Adipocyte (in vitro differentiated cells): ENCODE measurements at regions not wholly inside any gene's neighbourhood (a gene's known extent, or its start where the extent isn't known, plus 50 kb on each side); places are given as distances from the start of the nearest gene placed in this dataset.
"Not testable (repeated sequence)": the region's sequence is repeated elsewhere in the genome, so short reads cannot be mapped to it uniquely, and the experiment has no call there.

Source experiments
- DNase-seq: peaks from one replicate; pipeline ENCODE4 v3.0.0-alpha.2; 2015; ENCODE audit warnings: low read depth
- H3K27me3 ChIP-seq: replicated peaks from 2 replicates; pipeline ENCODE4 v1.7.0; 2013; ENCODE audit warnings: mild to moderate bottlenecking, low read length, moderate library complexity; ENCODE audit not compliant: control insufficient read depth, insufficient read depth
- H3K36me3 ChIP-seq: 2 replicates; pipeline ENCODE4 v1.7.0; 2013; ENCODE audit warnings: low read length, mild to moderate bottlenecking, moderate library complexity; ENCODE audit not compliant: control insufficient read depth, insufficient read depth, severe bottlenecking
- H3K4me1 ChIP-seq: 2 replicates; pipeline ENCODE4 v1.7.0; 2013; ENCODE audit warnings: mild to moderate bottlenecking, low read length, moderate library complexity; ENCODE audit not compliant: control insufficient read depth, insufficient read depth
- H3K4me3 ChIP-seq: 2 replicates; pipeline ENCODE4 v1.7.0; 2013; ENCODE audit warnings: mild to moderate bottlenecking, low read length, moderate library complexity
- H3K9ac ChIP-seq: 2 replicates; pipeline ENCODE4 v1.7.0; 2013; ENCODE audit warnings: mild to moderate bottlenecking, low read length, moderate library complexity
- H3K9me3 ChIP-seq: 2 replicates; pipeline ENCODE4 v1.7.0; 2013; ENCODE audit warnings: mild to moderate bottlenecking, low read length, moderate library complexity; ENCODE audit not compliant: control insufficient read depth

DNA sequence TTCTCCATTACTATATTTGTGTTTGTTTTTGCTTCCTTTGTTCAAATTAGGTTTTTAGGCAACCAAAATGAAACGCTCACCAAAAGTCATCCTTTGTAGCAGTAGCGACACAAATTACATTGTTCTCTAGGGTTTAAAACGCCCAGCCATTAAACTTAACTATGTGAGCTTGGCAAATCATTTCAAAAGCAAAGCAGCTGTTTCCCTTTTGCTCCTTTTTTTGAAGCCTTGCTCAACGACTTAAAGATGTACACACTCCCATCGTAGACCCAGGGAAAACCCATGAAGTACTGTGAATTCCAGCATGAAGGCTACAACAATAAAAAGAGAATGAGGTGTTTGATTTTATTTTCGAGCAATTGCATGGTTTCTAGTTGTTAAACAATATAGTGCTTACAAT, 106.7 kb downstream of the RAP2A start:
- H3K4me1 ChIP-seq, result peaks cover 15% of the 10 kb centered on the region
- DNase-seq, result peak; percentile 6
- H3K36me3 ChIP-seq, result no peaks in the 10 kb centered on the region
- H3K4me3 ChIP-seq, result peak overlapping the region; percentile 10
- H3K9me3 ChIP-seq, result no peaks in the 10 kb centered on the region
- H3K27me3 ChIP-seq, result no peaks in the 10 kb centered on the region
- H3K9ac ChIP-seq, result no peak overlapping the region

DNA sequence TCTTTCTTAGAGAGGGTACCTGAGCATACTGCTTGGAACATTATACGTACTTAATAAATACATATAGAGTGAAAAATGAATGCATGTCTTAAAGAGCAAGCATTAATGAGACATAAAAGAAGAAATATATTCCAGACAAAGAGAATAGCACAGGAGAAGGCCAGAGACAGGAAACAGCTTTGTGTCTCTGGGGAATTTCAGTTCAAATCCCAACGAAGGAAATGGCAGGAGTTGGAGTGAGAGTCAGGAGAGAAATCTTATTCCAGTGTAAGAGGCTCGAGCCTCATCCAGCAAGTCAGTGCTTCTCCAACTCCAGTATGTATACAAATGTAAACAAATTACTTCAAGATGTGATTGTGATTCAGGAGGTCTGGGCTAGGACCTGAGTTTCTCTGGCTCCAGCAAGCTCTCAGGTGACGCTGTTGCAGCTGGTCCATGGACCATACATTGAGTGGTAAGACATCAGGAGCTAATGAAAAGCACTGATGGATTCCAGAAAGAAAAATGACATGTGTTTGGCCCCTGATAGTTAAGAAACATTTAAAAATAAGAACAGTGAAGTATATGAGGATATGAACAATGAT, 108.2 kb downstream of the RAP2A start:
- no peaks in the 10 kb centered on the region for H3K9me3 ChIP-seq
- no peaks in the 10 kb centered on the region for H3K27me3 ChIP-seq
- H3K4me1 ChIP-seq, result peaks cover 15% of the 10 kb centered on the region
- H3K4me3 ChIP-seq, result no peak overlapping the region
- H3K36me3 ChIP-seq, result no peaks in the 10 kb centered on the region
- no peak overlapping the region for H3K9ac ChIP-seq
- DNase-seq, result no peak

DNA sequence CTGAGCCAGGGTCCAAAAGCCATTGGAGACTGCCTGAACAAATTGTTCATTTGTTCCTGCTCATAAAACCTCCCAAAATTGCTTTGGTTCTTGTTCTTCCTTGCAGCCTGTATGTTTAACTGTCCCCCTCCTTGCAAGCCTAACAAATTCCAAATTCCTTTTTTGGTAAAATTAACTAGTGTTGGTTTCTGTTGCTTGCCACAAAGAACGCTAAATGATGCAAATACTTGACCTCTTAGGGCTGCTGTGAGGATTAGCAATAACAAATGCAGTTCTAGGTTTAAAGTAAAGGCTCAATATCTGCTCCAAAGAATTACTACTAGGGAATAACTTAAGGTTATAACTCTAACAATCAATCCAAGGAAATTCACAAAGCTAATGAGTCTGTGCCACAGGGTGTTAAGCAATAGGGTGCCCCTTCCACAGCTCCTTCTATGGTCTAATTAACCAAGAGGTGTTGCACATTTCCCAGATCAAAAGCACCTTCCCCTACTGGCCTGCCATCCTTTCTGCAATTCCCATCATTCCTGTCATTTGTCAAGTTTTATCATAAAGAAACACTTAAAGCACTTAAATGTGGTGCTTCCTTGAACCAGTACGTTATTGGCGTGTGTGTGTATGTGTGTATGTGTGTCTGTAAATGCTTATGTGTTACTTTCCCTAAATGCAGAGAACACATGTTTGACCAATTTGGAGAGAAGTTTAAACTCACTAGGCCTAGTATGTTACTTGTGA, 110.2 kb downstream of the RAP2A start:
- Histone ChIP-seq H3K4me3 (no peak overlapping the region), H3K9me3 (no peaks in the 10 kb centered on the region), H3K36me3 (no peaks in the 10 kb centered on the region), H3K27me3 (no peaks in the 10 kb centered on the region), H3K9ac (no peak overlapping the region), H3K4me1 (peaks cover 13% of the 10 kb centered on the region)
- peak; percentile 19 for DNase-seq

DNA sequence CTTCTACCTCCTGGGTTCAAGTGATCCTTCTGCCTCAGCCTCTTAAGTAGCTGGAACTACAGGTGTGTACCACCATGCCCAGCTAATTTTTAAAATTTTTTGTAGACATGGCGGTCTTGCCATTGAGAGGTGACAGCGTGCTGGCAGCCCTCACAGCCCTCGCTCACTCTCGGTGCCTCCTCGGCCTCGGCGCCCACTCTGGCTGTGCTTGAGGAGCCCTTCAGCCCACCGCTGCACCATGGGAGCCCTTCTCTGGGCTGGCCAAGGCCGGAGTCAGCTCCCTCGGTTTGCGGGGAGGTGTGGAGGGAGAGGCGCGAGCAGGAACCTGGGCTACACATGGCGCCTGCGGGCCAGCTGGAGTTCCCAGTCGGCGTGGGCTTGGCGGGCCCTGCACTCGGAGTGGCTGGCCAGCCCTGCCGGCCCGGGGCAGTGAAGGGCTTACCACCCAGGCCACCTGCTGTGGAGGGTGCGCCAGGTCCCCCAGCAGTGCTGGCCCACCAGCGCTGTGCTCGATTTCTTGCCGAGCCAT, 111.1 kb downstream of the RAP2A start:
- H3K27me3 ChIP-seq, H3K9ac ChIP-seq, H3K4me3 ChIP-seq: not testable (repeated sequence)

DNA sequence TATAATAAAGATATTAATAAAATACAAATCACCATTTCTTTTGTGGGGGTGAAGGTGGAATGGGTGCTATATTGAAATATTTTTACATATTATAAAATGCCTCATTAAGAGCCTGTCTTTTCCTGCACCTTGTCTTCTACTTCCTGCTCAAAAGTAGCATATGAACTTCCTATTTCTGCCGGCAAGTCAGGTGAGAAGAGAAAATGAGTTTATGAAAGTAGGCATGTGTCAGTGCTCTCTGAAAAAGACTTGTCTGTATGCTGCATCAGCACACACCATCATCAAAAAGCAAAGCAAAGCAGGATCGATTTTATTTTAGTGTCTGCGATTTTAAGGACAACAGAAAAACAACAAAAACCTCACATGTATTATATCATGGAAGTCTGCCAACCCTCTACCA, 114.2 kb downstream of the RAP2A start:
- Histone ChIP-seq H3K27me3 (no peaks in the 10 kb centered on the region), H3K4me1 (peaks cover 4% of the 10 kb centered on the region), H3K9ac (no peak overlapping the region), H3K9me3 (no peaks in the 10 kb centered on the region), H3K36me3 (no peaks in the 10 kb centered on the region), H3K4me3 (no peak overlapping the region)
- DNase-seq, result peak; percentile 18

More for the DNA sequence above, 111.1 kb downstream of the RAP2A start:
- H3K4me1 ChIP-seq, result peaks cover 13% of the 10 kb centered on the region
- not testable (repeated sequence) for H3K9me3 ChIP-seq, DNase-seq, H3K36me3 ChIP-seq

DNA sequence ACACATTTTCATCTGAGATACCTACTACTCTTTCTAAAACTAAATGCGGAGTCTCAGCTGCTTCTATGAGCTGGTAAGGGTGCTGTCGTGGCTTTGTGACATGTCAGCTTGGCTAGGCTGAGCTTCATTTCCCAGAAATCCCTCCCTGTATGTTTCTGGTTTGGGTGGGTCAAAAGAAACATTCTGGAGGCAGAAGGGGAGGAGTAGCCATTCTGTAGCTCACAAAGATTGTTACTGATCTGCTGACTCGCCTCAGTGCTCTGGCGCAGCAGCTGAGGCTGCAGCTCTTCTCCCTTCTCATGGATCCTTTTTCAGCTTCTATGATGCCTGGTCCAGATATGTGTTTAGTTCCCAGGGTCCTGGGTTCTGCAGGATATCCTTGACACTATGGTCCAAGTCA, 114.7 kb downstream of the RAP2A start:
- H3K9me3 ChIP-seq, result no peaks in the 10 kb centered on the region
- peaks cover 4% of the 10 kb centered on the region for H3K4me1 ChIP-seq
- no peak overlapping the region for H3K9ac ChIP-seq

DNA sequence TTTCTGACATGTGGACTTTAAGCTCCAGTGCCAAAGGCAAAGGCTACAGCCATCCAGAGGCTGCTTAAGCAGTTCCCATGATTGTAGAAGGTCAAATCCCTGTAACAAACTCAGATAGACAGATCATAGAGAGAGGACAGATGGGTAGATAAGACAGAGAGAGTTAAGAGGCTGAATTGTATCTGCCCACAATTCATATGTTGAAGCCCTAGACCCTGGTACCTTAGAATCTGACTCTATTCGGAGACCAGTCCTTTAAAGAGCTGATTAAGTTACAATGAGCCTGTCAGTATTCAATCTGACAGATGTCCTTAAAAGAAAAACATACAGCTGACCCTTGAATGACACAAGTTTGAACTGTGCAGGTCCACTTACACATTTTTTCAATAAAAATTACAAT, 115.2 kb downstream of the RAP2A start:
- Histone ChIP-seq H3K4me3 (no peak overlapping the region), H3K9ac (no peak overlapping the region), H3K27me3 (no peaks in the 10 kb centered on the region), H3K36me3 (no peaks in the 10 kb centered on the region), H3K4me1 (peaks cover 4% of the 10 kb centered on the region), H3K9me3 (no peaks in the 10 kb centered on the region)
- no peak for DNase-seq

More for the DNA sequence above, 114.7 kb downstream of the RAP2A start:
- Histone ChIP-seq H3K27me3 (no peaks in the 10 kb centered on the region), H3K36me3 (no peaks in the 10 kb centered on the region), H3K4me3 (no peak overlapping the region)
- DNase-seq, result no peak

DNA sequence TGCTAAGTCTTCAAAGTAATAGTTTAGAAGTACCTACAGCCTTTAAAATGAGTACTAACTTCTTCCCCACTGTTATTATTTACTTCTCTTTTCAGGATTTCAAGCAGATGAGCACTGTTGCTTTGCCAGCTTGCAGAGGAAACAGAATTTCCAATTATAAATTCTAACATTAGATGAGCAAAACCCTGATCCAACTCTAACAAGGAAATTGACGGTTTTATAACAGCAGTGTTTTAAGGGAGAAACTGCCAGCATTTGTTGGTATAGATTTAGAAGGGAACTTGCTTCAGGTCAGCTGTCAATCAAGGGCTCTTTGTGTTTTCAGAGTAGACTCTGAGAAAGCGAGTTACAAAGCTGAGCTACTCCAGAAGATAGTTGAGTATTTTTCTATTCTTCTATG, 120.5 kb downstream of the RAP2A start:
- no peaks in the 10 kb centered on the region for H3K27me3 ChIP-seq
- no peak for DNase-seq
- H3K4me3 ChIP-seq, result no peak overlapping the region
- no peaks in the 10 kb centered on the region for H3K36me3 ChIP-seq
- no peaks in the 10 kb centered on the region for H3K4me1 ChIP-seq
- no peak overlapping the region for H3K9ac ChIP-seq
- no peaks in the 10 kb centered on the region for H3K9me3 ChIP-seq

DNA sequence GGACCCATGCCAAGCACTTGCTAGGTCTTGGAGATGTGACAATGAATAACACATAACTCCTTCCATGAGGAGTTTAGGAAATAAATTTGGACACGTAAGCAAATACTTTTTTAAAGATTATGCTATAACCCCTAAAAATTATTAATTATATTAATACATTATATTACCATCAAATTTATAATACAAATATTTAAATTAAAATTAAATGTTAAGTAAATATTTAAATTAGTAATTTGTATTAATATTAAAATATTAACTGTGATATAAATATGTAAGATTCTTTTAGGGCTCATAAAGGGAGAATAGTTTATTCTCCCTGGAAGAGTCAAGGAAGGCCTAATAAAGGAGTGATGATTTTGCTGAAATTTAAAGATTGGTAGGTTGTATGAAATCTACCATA, 121.1 kb downstream of the RAP2A start:
- H3K27me3 ChIP-seq, result no peaks in the 10 kb centered on the region
- no peaks in the 10 kb centered on the region for H3K36me3 ChIP-seq
- no peaks in the 10 kb centered on the region for H3K4me1 ChIP-seq
- H3K9ac ChIP-seq, result no peak overlapping the region
- H3K9me3 ChIP-seq, result no peaks in the 10 kb centered on the region
- DNase-seq, result no peak
- H3K4me3 ChIP-seq, result no peak overlapping the region

DNA sequence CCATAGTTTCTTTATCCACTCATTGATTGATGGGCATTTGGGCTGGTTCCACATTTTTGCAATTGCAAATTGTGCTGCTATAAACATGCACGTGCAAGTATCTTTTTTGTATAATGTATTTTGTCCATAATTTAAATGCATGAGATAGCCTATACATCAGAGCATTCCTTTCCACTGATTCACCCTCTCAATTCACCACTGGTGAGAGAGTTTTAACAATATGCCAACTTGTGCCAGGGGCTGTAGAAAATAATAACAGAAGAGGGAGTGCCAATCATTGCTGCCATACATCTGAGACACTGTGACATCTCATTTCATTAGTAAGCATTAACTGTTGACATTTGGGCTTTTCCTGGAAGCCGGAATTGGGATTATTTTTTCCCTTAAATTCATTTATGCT, 125.1 kb downstream of the RAP2A start:
- Histone ChIP-seq H3K27me3 (no peaks in the 10 kb centered on the region), H3K9ac (no peak overlapping the region), H3K36me3 (no peaks in the 10 kb centered on the region), H3K9me3 (no peaks in the 10 kb centered on the region), H3K4me3 (no peak overlapping the region), H3K4me1 (no peaks in the 10 kb centered on the region)
- DNase-seq, result no peak

DNA sequence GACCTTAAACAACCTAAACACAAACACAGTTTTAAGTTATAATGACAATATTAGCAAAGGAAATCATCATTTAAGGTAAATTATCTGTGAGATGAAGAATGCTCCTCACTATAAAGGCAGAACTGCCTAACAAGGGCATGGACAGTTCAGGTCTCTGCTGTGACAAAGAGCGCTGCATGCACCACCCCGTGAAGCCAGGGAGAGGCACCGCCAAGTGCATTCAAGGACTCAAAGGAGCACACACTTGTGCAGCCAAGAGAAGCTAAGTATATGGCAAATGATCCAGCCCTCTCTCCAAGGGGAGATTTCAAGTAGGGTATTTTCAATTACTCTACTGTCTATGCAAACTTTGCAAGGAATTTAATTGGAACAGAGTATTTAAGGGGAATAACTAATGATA, 126.0 kb downstream of the RAP2A start:
- Histone ChIP-seq H3K4me1 (no peaks in the 10 kb centered on the region), H3K27me3 (no peaks in the 10 kb centered on the region), H3K9me3 (no peaks in the 10 kb centered on the region), H3K36me3 (no peaks in the 10 kb centered on the region), H3K9ac (no peak overlapping the region), H3K4me3 (no peak overlapping the region)
- DNase-seq, result no peak
